H9 (cell line): ENCODE measurements at regions not wholly inside any gene's neighbourhood (a gene's known extent, or its start where the extent isn't known, plus 50 kb on each side); places are given as distances from the start of the nearest gene placed in this dataset.

Source experiments
- DNase-seq: peaks from one replicate; pipeline ENCODE4 v3.0.0-alpha.2; 2017
- H2AFZ ChIP-seq: one replicate; pipeline ENCODE4 v1.6.1; 2013; ENCODE audit warnings: mild to moderate bottlenecking, low read length, control low read depth, moderate library complexity
- H2AK5ac ChIP-seq: 2 replicates; pipeline ENCODE4 v1.6.1; 2013; ENCODE audit warnings: low read length, control low read depth, mixed read lengths; ENCODE audit not compliant: insufficient read length
- H2BK120ac ChIP-seq: one replicate; pipeline ENCODE4 v1.6.1; 2013; ENCODE audit warnings: low read depth, mild to moderate bottlenecking, low read length, control low read depth, inconsistent platforms; ENCODE audit not compliant: poor library complexity, severe bottlenecking
- H2BK12ac ChIP-seq: 2 replicates; pipeline ENCODE4 v1.6.1; 2013; ENCODE audit warnings: low read length, control low read depth, mixed read lengths, low read depth; ENCODE audit not compliant: insufficient read length
- H2BK15ac ChIP-seq: 2 replicates; pipeline ENCODE4 v1.6.1; 2013; ENCODE audit warnings: low read depth, low read length, control low read depth
- H2BK20ac ChIP-seq: one replicate; pipeline ENCODE4 v1.6.1; 2013; ENCODE audit warnings: low read depth, mild to moderate bottlenecking, low read length, control low read depth, inconsistent platforms; ENCODE audit not compliant: poor library complexity, severe bottlenecking
- H2BK5ac ChIP-seq: 2 replicates; pipeline ENCODE4 v1.6.1; 2013; ENCODE audit warnings: low read length, control low read depth, mixed read lengths; ENCODE audit not compliant: insufficient read length
- H3K14ac ChIP-seq: 2 replicates; pipeline ENCODE4 v1.6.1; 2013; ENCODE audit warnings: low read length, control low read depth; ENCODE audit not compliant: insufficient read depth
- H3K18ac ChIP-seq: 2 replicates; pipeline ENCODE4 v1.6.1; 2013; ENCODE audit warnings: low read depth, mild to moderate bottlenecking, mixed read lengths, low read length, control low read depth; ENCODE audit not compliant: insufficient read length
- H3K23ac ChIP-seq: 2 replicates; pipeline ENCODE4 v1.6.1; 2013; ENCODE audit warnings: low read length, control low read depth, mixed read lengths, low read depth; ENCODE audit not compliant: insufficient read length
- H3K23me2 ChIP-seq: 2 replicates; pipeline ENCODE4 v1.6.1; 2013; ENCODE audit warnings: low read depth, mild to moderate bottlenecking, mixed read lengths, low read length, control low read depth; ENCODE audit not compliant: insufficient read length, poor library complexity, severe bottlenecking
- H3K27ac ChIP-seq: 2 replicates; pipeline ENCODE4 v1.5.1; 2013; ENCODE audit warnings: low read length, control low read depth, mixed read lengths, low read depth; ENCODE audit not compliant: insufficient read length
- H3K27me3 ChIP-seq: 2 replicates; pipeline ENCODE4 v1.6.1; 2013; ENCODE audit warnings: low read length, control low read depth, inconsistent platforms; ENCODE audit not compliant: insufficient read depth
- H3K4ac ChIP-seq: 2 replicates; pipeline ENCODE4 v1.6.1; 2013; ENCODE audit warnings: low read depth, mild to moderate bottlenecking, control low read depth, inconsistent platforms, low read length, moderate library complexity
- H3K4me1 ChIP-seq: 2 replicates; pipeline ENCODE4 v1.6.1; 2013; ENCODE audit warnings: low read length, control low read depth, inconsistent platforms; ENCODE audit not compliant: insufficient read depth
- H3K4me2 ChIP-seq: 2 replicates; pipeline ENCODE4 v1.6.1; 2013; ENCODE audit warnings: low read length, control low read depth, mixed read lengths; ENCODE audit not compliant: insufficient read length, insufficient read depth
- H3K56ac ChIP-seq: 2 replicates; pipeline ENCODE4 v1.6.1; 2013; ENCODE audit warnings: low read depth, mild to moderate bottlenecking, mixed read lengths, low read length, control low read depth; ENCODE audit not compliant: insufficient read length
- H3K79me1 ChIP-seq: 2 replicates; pipeline ENCODE4 v1.6.1; 2013; ENCODE audit warnings: low read depth, mild to moderate bottlenecking, moderate library complexity, low read length, control low read depth, inconsistent platforms; ENCODE audit not compliant: insufficient read depth, poor library complexity, severe bottlenecking
- H3K79me2 ChIP-seq: 2 replicates; pipeline ENCODE4 v1.6.1; 2013; ENCODE audit warnings: low read length, control low read depth, inconsistent platforms; ENCODE audit not compliant: insufficient read depth
- H3K9ac ChIP-seq: 2 replicates; pipeline ENCODE4 v1.6.1; 2013; ENCODE audit warnings: low read length, control low read depth, mixed read lengths; ENCODE audit not compliant: insufficient read length; ENCODE audit errors: extremely low read depth
- H3K9me3 ChIP-seq: one replicate; pipeline ENCODE4 v1.6.1; 2013; ENCODE audit warnings: low read depth, low read length, inconsistent platforms; ENCODE audit not compliant: control insufficient read depth
- H3T11ph ChIP-seq: one replicate; pipeline ENCODE4 v1.6.1; 2013; ENCODE audit warnings: mild to moderate bottlenecking, low read length, control low read depth, inconsistent platforms
- H4K20me1 ChIP-seq: one replicate; pipeline ENCODE4 v1.6.1; 2013; ENCODE audit not compliant: control insufficient read depth, insufficient read length, insufficient read depth
- H4K5ac ChIP-seq: 2 replicates; pipeline ENCODE4 v1.6.1; 2013; ENCODE audit warnings: low read depth, mild to moderate bottlenecking, mixed read lengths, low read length, control low read depth; ENCODE audit not compliant: insufficient read length
- H4K8ac ChIP-seq: replicated peaks from 2 replicates; pipeline ENCODE4 v1.6.1; 2013; ENCODE audit warnings: low read length, control low read depth, mixed read lengths, low read depth; ENCODE audit not compliant: insufficient read length
- H4K91ac ChIP-seq: 2 replicates; pipeline ENCODE4 v1.6.1; 2013; ENCODE audit warnings: low read depth, mild to moderate bottlenecking, moderate library complexity, mixed read lengths, low read length, control low read depth; ENCODE audit not compliant: insufficient read length
- H3K27ac Mint-ChIP-seq, 3 experiments: 2 replicates in 2 of 3; 3 replicates in 1 of 3; pipeline ENCODE4 v1.8.0; 2020 to 2021; ENCODE audit warnings: mixed read lengths in 3 of 3, mild to moderate bottlenecking in 1 of 3, moderate library complexity in 1 of 3
- H3K27me3 Mint-ChIP-seq: 2 replicates; pipeline ENCODE4 v1.8.0; 2021; ENCODE audit warnings: low read depth, mild to moderate bottlenecking, moderate library complexity, mixed read lengths
- H3K36me3 Mint-ChIP-seq, 3 experiments: 2 replicates in 2 of 3; 3 replicates in 1 of 3; pipeline ENCODE4 v1.8.0; 2020 to 2021; ENCODE audit warnings: low read depth in 3 of 3, mixed read lengths in 3 of 3; ENCODE audit not compliant: insufficient read depth in 1 of 3
- H3K4me1 Mint-ChIP-seq, 2 experiments: 2 replicates each; pipeline ENCODE4 v1.8.0; 2020; ENCODE audit warnings: mixed read lengths in 2 of 2
- H3K4me3 Mint-ChIP-seq, 2 experiments: 2 replicates in 1 of 2; 3 replicates in 1 of 2; pipeline ENCODE4 v1.8.0; 2020 to 2021; ENCODE audit warnings: mild to moderate bottlenecking in 2 of 2, mixed read lengths in 2 of 2, moderate library complexity in 1 of 2
- H3K9me3 Mint-ChIP-seq, 2 experiments: 2 replicates in 1 of 2; 3 replicates in 1 of 2; pipeline ENCODE4 v1.8.0; 2020; ENCODE audit warnings: mild to moderate bottlenecking in 2 of 2, mixed read lengths in 2 of 2, moderate library complexity in 1 of 2
- WGBS: extraction: QIAGEN DNeasy Blood & Tissue Kit; methylation state at CpG from one replicate; pipeline ENCODE4 v1.1.7; 2013; ENCODE audit warnings: missing lambda C conversion rate, low lambda C conversion rate, mixed read lengths; ENCODE audit not compliant: insufficient read length; ENCODE audit errors: extremely low coverage; 5-methylcytosine and 5-hydroxymethylcytosine counted together
- TF ChIP-seq, protein P1 (sequence below): fragments of 200-600 bp; sonication (generic); conservative IDR thresholded peaks from 3 replicates; pipeline ENCODE4 v1.8.0; 2021; ENCODE audit warnings: antibody characterized with exemption, mild to moderate bottlenecking

DNA sequence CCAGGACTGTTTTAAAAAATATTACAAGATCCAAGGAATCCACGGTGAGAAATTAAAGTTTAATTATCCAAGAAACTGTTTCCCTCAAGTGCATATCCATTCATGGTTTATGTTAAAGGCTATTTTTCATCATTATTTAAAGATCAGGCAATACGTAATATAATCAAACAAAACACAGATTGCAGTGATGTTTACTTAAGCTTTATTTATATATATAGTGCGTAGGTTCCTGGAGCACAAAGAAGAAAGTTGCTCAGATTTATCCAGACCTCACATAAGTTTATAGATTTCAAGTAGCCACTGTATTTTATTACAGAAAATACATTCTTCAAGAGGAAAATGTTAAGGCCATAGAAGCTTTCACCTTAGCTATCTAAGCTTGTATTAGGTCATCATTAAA lies 210.0 kb upstream of the KLF14 start:
- no peaks in the 10 kb centered on the region; a peak in 1 of 5 replicates for H3K9me3 Mint-ChIP-seq
- Histone ChIP-seq H4K5ac (no peak overlapping the region), H4K8ac (no peak overlapping the region), H3K79me2 (no peaks in the 10 kb centered on the region), H2AK5ac (no peak overlapping the region), H3T11ph (no peak overlapping the region), H3K18ac (no peak overlapping the region), H3K23me2 (no peaks in the 10 kb centered on the region), H4K91ac (no peak overlapping the region), H3K27me3 (no peaks in the 10 kb centered on the region), H2BK12ac (no peak overlapping the region), H2BK120ac (no peak overlapping the region), H3K9ac (no peak overlapping the region), H2AFZ (no peak overlapping the region), H3K4me2 (no peak overlapping the region), H3K4me1 (peaks cover 2% of the 10 kb centered on the region; the same call in 1 of the 2 replicates), H3K79me1 (no peaks in the 10 kb centered on the region), H4K20me1 (no peaks in the 10 kb centered on the region), H3K27ac (no peak overlapping the region), H2BK15ac (no peak overlapping the region), H3K14ac (no peak overlapping the region), H3K4ac (no peak overlapping the region), H3K56ac (no peak overlapping the region), H2BK5ac (no peak overlapping the region), H3K9me3 (no peaks in the 10 kb centered on the region), H2BK20ac (no peak overlapping the region), H3K23ac (no peak overlapping the region)
- no peak overlapping the region; a peak in 1 of 7 replicates for H3K27ac Mint-ChIP-seq
- TF ChIP-seq, protein P1, sequence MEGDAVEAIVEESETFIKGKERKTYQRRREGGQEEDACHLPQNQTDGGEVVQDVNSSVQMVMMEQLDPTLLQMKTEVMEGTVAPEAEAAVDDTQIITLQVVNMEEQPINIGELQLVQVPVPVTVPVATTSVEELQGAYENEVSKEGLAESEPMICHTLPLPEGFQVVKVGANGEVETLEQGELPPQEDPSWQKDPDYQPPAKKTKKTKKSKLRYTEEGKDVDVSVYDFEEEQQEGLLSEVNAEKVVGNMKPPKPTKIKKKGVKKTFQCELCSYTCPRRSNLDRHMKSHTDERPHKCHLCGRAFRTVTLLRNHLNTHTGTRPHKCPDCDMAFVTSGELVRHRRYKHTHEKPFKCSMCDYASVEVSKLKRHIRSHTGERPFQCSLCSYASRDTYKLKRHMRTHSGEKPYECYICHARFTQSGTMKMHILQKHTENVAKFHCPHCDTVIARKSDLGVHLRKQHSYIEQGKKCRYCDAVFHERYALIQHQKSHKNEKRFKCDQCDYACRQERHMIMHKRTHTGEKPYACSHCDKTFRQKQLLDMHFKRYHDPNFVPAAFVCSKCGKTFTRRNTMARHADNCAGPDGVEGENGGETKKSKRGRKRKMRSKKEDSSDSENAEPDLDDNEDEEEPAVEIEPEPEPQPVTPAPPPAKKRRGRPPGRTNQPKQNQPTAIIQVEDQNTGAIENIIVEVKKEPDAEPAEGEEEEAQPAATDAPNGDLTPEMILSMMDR = no peak
- H3K4me1 Mint-ChIP-seq = peaks cover 27 to 35% of the 10 kb centered on the region in 2 experiments
- DNase-seq = no peak
- H3K27me3 Mint-ChIP-seq = no peaks in the 10 kb centered on the region
- H3K36me3 Mint-ChIP-seq = no peaks in the 10 kb centered on the region; a peak in 3 of 7 replicates
- WGBS = no CpG with 5 or more reads among the region's 3 CpGs
- no peak overlapping the region for H3K4me3 Mint-ChIP-seq
